Activated naive CD8-positive, alpha-beta T cell treated with anti-CD3 and anti-CD28 coated beads, Interleukin-2, amount 50 U/mL, for 24 hours (primary cell): ENCODE measurements at regions not wholly inside any gene's neighbourhood (a gene's known extent, or its start where the extent isn't known, plus 50 kb on each side); places are given as distances from the start of the nearest gene placed in this dataset.
"Not testable (repeated sequence)": the region's sequence is repeated elsewhere in the genome, so short reads cannot be mapped to it uniquely, and the experiment has no call there.

Source experiments
- ATAC-seq: fragments of 150-1000 bp; cut with Tn5 transposase; one replicate; pipeline ENCODE4 v1.10.0; 2021
- DNase-seq: peaks from one replicate; pipeline ENCODE4 v3.0.0; 2021
- H3K27ac Mint-ChIP-seq: one replicate; pipeline ENCODE4 v1.8.0; 2021; ENCODE audit warnings: mild to moderate bottlenecking, mixed read lengths
- H3K27me3 Mint-ChIP-seq: one replicate; pipeline ENCODE4 v1.8.0; 2021; ENCODE audit warnings: mixed read lengths
- H3K36me3 Mint-ChIP-seq: one replicate; pipeline ENCODE4 v1.8.0; 2021; ENCODE audit warnings: low read depth, mixed read lengths
- H3K4me1 Mint-ChIP-seq: one replicate; pipeline ENCODE4 v1.8.0; 2021; ENCODE audit warnings: mixed read lengths
- H3K4me3 Mint-ChIP-seq: one replicate; pipeline ENCODE4 v1.8.0; 2021; ENCODE audit warnings: mild to moderate bottlenecking, moderate library complexity, mixed read lengths
- H3K9me3 Mint-ChIP-seq: one replicate; pipeline ENCODE4 v1.8.0; 2021; ENCODE audit warnings: mixed read lengths

DNA sequence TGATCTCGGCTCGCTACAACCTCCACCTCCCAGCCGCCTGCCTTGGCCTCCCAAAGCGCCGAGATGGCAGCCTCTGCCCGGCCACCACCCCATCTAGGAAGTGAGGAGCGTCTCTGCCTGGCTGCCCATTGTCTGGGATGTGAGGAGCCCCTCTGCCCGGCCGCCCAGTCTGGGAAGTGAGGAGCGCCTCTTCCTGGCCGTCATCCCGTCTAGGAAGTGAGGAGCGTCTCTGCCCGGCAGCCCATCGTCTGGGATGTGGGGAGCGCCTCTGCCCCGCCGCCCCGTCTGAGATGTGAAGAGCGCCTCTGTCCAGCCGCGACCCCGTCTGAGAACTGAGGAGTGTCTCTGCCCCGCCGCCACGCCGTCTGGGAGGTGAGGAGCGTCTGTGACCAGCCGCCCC is 52.9 kb upstream of the WDR11 start:
- H3K4me3 Mint-ChIP-seq, DNase-seq, ATAC-seq, H3K9me3 Mint-ChIP-seq, H3K4me1 Mint-ChIP-seq, H3K27ac Mint-ChIP-seq, H3K36me3 Mint-ChIP-seq, H3K27me3 Mint-ChIP-seq: not testable (repeated sequence)

DNA sequence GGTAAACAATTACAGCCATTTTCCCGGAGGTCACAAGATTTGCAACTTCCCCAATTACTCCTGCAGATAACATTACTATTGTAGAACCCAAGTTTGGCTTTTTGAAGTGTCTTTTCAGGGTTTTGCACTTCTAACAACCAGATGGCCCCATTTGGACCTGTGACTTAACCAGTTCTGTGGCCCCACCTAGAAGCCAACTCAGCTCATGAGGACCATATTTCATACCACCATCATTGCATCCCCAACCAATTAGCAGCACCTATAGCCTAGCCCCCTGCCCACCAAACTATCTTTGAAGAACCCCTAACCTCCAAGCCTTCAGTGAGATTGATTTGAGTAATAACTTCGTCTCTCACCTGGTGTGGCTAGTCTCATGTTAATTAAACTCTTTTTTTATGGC is 51.3 kb upstream of the WDR11 start:
- Mint-ChIP-seq H3K9me3 (no peaks in the 10 kb centered on the region), H3K4me1 (no peaks in the 10 kb centered on the region), H3K27ac (no peak overlapping the region), H3K4me3 (no peak overlapping the region), H3K36me3 (no peaks in the 10 kb centered on the region), H3K27me3 (peaks cover 3% of the 10 kb centered on the region)
- DNase-seq (no peak), ATAC-seq (no peak)

DNA sequence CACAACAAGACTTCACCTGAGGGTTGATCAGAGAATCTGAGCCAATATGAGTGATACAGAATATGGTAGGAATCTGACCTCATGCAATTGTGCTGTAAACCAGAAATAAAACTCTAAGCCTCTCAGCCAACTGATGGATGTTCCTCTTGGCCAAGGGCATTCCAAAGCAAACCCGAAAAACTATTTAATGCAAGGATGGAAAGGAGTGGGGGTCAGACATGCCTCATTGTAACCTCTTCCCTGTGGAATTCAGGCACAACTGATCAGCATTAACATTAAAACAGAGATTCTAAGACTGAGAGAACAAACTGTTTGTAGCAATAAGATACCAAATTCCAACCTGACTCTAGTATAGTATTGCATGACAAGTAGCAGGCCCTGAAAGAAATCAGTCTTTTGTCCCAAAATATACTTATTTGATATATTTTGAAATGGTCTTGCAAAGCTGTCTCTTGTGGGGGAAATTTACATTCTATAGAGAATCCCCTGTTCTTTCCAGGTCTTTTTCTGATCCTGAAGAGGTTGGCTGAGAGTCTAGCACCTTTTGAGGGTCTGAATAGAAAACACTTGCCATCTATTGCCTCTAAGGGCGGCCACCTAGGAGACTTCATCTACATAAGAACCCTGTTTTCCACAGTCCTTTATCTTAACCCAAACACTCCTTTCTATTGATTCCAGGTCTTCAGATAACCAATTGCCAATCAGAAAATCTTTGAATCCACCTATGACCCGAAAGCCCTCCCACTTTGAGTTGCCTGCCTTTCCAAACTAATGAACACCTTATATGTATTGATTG is 50.4 kb upstream of the WDR11 start:
- peaks cover 2% of the 10 kb centered on the region for H3K27me3 Mint-ChIP-seq
- no peak for ATAC-seq
- H3K9me3 Mint-ChIP-seq = no peaks in the 10 kb centered on the region
- no peak overlapping the region for H3K4me3 Mint-ChIP-seq
- no peaks in the 10 kb centered on the region for H3K36me3 Mint-ChIP-seq
- DNase-seq = no peak
- H3K27ac Mint-ChIP-seq = no peak overlapping the region
- H3K4me1 Mint-ChIP-seq = no peaks in the 10 kb centered on the region
